ENCODE measurements at regions not wholly inside any gene's neighbourhood (a gene's known extent, or its start where the extent isn't known, plus 50 kb on each side); places are given as distances from the start of the nearest gene placed in this dataset.
"Not testable (repeated sequence)": the region's sequence is repeated elsewhere in the genome, so short reads cannot be mapped to it uniquely, and the experiment has no call there.

- Histone ChIP-seq H3K9ac (no peak overlapping the region), H3K27me3 (no peaks in the 10 kb centered on the region), H3K9me3 (replicated peaks in 1 of 11) (no peaks in the 10 kb centered on the region), H4K20me1 (no peaks in the 10 kb centered on the region), H3K4me2 (no peak overlapping the region), H3K36me3 (no peaks in the 10 kb centered on the region), H3K4me3 (no peak overlapping the region), H3K4me1 (peaks cover 0 to 17% (median 12%) of the 10 kb centered on the region in 10 experiments; a peak in 12 of 20 replicates), H3K27ac (no peak overlapping the region)
- TF ChIP-seq Cebpa-rat (IDR thresholded peaks at IDR 0.05), result no peak
Observed at GRCh38 chr22:34638128-34638527, 427.8 kb upstream of the ISX start.

- Histone ChIP-seq H3K4me2 (no peak overlapping the region; a peak in 1 of 22 replicates), H3K27ac (no peak overlapping the region), H3K36me3 (no peaks in the 10 kb centered on the region), H3K9me3 (replicated peaks in 1 of 11) (no peaks in the 10 kb centered on the region), H4K20me1 (no peaks in the 10 kb centered on the region), H3K4me3 (no peak overlapping the region), H3K4me1 (peaks cover 0 to 17% (median 12%) of the 10 kb centered on the region in 10 experiments; a peak in 12 of 20 replicates), H3K27me3 (no peaks in the 10 kb centered on the region), H3K9ac (no peak overlapping the region)
- TF ChIP-seq Cebpa-rat (IDR thresholded peaks at IDR 0.05), result no peak
Observed at GRCh38 chr22:34639911-34640310, 426.0 kb upstream of the ISX start.

- H3K4me1 ChIP-seq, result peaks cover 0 to 14% (median 12%) of the 10 kb centered on the region in 10 experiments; a peak in 12 of 20 replicates
- H3K9me3 ChIP-seq (replicated peaks in 1 of 11), result no peaks in the 10 kb centered on the region
- no peak overlapping the region for H3K27ac ChIP-seq
- TF ChIP-seq Cebpa-rat (IDR thresholded peaks at IDR 0.05), result no peak
- H3K4me2 ChIP-seq, result no peak overlapping the region
- H3K9ac ChIP-seq, result no peak overlapping the region
- no peak overlapping the region for H3K4me3 ChIP-seq
- no peaks in the 10 kb centered on the region for H3K36me3 ChIP-seq
- H3K27me3 ChIP-seq, result no peaks in the 10 kb centered on the region
- no peaks in the 10 kb centered on the region for H4K20me1 ChIP-seq
Observed at GRCh38 chr22:34645375-34645774, 420.6 kb upstream of the ISX start.

- H3K4me3 ChIP-seq, result no peak overlapping the region
- no peaks in the 10 kb centered on the region for H3K36me3 ChIP-seq
- H3K27ac ChIP-seq, result no peak overlapping the region
- no peaks in the 10 kb centered on the region for H3K27me3 ChIP-seq
- H3K9ac ChIP-seq, result no peak overlapping the region
- no peak for TF ChIP-seq Cebpa-rat (IDR thresholded peaks at IDR 0.05)
- H3K4me1 ChIP-seq, result no peaks in the 10 kb centered on the region
- H4K20me1 ChIP-seq, result no peaks in the 10 kb centered on the region
- H3K4me2 ChIP-seq, result no peak overlapping the region
- no peaks in the 10 kb centered on the region for H3K9me3 ChIP-seq (replicated peaks in 1 of 11)
Observed at GRCh38 chr22:34669001-34669400, 397.0 kb upstream of the ISX start.

GRCh38 chr22:34683031-34683430 lies 382.9 kb upstream of the ISX start:
- not testable (repeated sequence) for H3K9ac ChIP-seq; H4K20me1 ChIP-seq; H3K4me1 ChIP-seq; H3K27ac ChIP-seq; H3K9me3 ChIP-seq (replicated peaks in 1 of 11); H3K4me3 ChIP-seq; H3K4me2 ChIP-seq; H3K36me3 ChIP-seq; H3K27me3 ChIP-seq

GRCh38 chr22:34684278-34684677 lies 381.7 kb upstream of the ISX start:
- H3K27ac ChIP-seq; H3K4me3 ChIP-seq; H3K27me3 ChIP-seq; H3K4me2 ChIP-seq; H3K4me1 ChIP-seq; H3K36me3 ChIP-seq; H4K20me1 ChIP-seq; H3K9ac ChIP-seq; H3K9me3 ChIP-seq (replicated peaks in 1 of 11): not testable (repeated sequence)

- Histone ChIP-seq H3K27ac (no peak overlapping the region), H4K20me1 (no peaks in the 10 kb centered on the region), H3K4me1 (no peaks in the 10 kb centered on the region), H3K36me3 (no peaks in the 10 kb centered on the region), H3K27me3 (no peaks in the 10 kb centered on the region), H3K4me2 (no peak overlapping the region), H3K4me3 (no peak overlapping the region), H3K9me3 (replicated peaks in 1 of 11) (no peaks in the 10 kb centered on the region), H3K9ac (no peak overlapping the region)
- TF ChIP-seq Cebpa-rat (IDR thresholded peaks at IDR 0.05), result no peak
Observed at GRCh38 chr22:34687116-34687515, 378.8 kb upstream of the ISX start.

GRCh38 chr22:34688825-34689224 lies 377.1 kb upstream of the ISX start:
- H4K20me1 ChIP-seq, result no peaks in the 10 kb centered on the region

GRCh38 chr22:34696557-34696956 lies 369.4 kb upstream of the ISX start:
- Histone ChIP-seq H4K20me1 (no peaks in the 10 kb centered on the region; a peak in 1 of 22 replicates), H3K27ac (no peak overlapping the region), H3K4me1 (peaks cover 0 to 10% (median 0%) of the 10 kb centered on the region in 10 experiments; a peak in 1 of 20 replicates), H3K4me2 (no peak overlapping the region), H3K27me3 (no peaks in the 10 kb centered on the region), H3K9me3 (replicated peaks in 1 of 11) (no peaks in the 10 kb centered on the region), H3K9ac (no peak overlapping the region), H3K36me3 (no peaks in the 10 kb centered on the region), H3K4me3 (no peak overlapping the region)
- no peak for TF ChIP-seq Cebpa-rat (IDR thresholded peaks at IDR 0.05)

More at GRCh38 chr22:34688825-34689224, 377.1 kb upstream of the ISX start:
- TF ChIP-seq Cebpa-rat (IDR thresholded peaks at IDR 0.05), result no peak
- no peak overlapping the region for H3K9ac ChIP-seq
- no peaks in the 10 kb centered on the region for H3K4me1 ChIP-seq
- H3K27ac ChIP-seq, result no peak overlapping the region
- H3K9me3 ChIP-seq (replicated peaks in 1 of 11), result no peaks in the 10 kb centered on the region
- no peaks in the 10 kb centered on the region for H3K27me3 ChIP-seq
- H3K4me3 ChIP-seq, result no peak overlapping the region
- no peak overlapping the region for H3K4me2 ChIP-seq
- no peaks in the 10 kb centered on the region for H3K36me3 ChIP-seq

GRCh38 chr22:34702279-34702678 lies 363.7 kb upstream of the ISX start:
- Histone ChIP-seq H3K4me2 (no peak overlapping the region), H3K36me3 (no peaks in the 10 kb centered on the region), H3K9ac (no peak overlapping the region), H3K27ac (no peak overlapping the region), H3K4me1 (no peaks in the 10 kb centered on the region), H3K4me3 (no peak overlapping the region), H3K9me3 (replicated peaks in 1 of 11) (no peaks in the 10 kb centered on the region), H4K20me1 (no peaks in the 10 kb centered on the region), H3K27me3 (no peaks in the 10 kb centered on the region)
- TF ChIP-seq Cebpa-rat (IDR thresholded peaks at IDR 0.05), result no peak

- Histone ChIP-seq H3K36me3 (no peaks in the 10 kb centered on the region), H3K27me3 (no peaks in the 10 kb centered on the region), H3K4me2 (no peak overlapping the region), H4K20me1 (no peaks in the 10 kb centered on the region), H3K4me3 (no peak overlapping the region), H3K27ac (no peak overlapping the region), H3K4me1 (no peaks in the 10 kb centered on the region), H3K9ac (no peak overlapping the region), H3K9me3 (replicated peaks in 1 of 11) (no peaks in the 10 kb centered on the region)
- no peak for TF ChIP-seq Cebpa-rat (IDR thresholded peaks at IDR 0.05)
Observed at GRCh38 chr22:34709641-34710040, 356.3 kb upstream of the ISX start.
